Astrocyte (in vitro differentiated cells and primary cell): ENCODE measurements at regions not wholly inside any gene's neighbourhood (a gene's known extent, or its start where the extent isn't known, plus 50 kb on each side); places are given as distances from the start of the nearest gene placed in this dataset.

ENCODE experiments used
- CTCF ChIP-seq: IDR thresholded peaks from 2 replicates; pipeline ENCODE4 v1.5.1; 2011; ENCODE audit warnings: low read depth, mild to moderate bottlenecking, inconsistent platforms, low read length, moderate library complexity; ENCODE audit not compliant: insufficient read depth
- EZH2 ChIP-seq: IDR thresholded peaks from 2 replicates; pipeline ENCODE4 v1.6.1; 2012; ENCODE audit warnings: mild to moderate bottlenecking, low read length, inconsistent platforms; ENCODE audit not compliant: insufficient read depth

GRCh38 chr5:54845567-54845941 lies 139.8 kb downstream of the ESM1 start:
- TF ChIP-seq CTCF (no peak), EZH2 (no peak)
